HG03135 (cell line): ENCODE measurements at regions not wholly inside any gene's neighbourhood (a gene's known extent, or its start where the extent isn't known, plus 50 kb on each side); places are given as distances from the start of the nearest gene placed in this dataset.

Experiments
- ATAC-seq: cut with Tn5 transposase; IDR thresholded peaks from one replicate; pipeline ENCODE4 v1.9.1; 2021; ENCODE audit warnings: mild to moderate bottlenecking, moderate library complexity; ENCODE audit not compliant: unreplicated experiment

- ATAC-seq: no peak
These were observed 135.4 kb downstream of the TMEM17 start for GRCh38 chr2:62370321-62371250.

DNA sequence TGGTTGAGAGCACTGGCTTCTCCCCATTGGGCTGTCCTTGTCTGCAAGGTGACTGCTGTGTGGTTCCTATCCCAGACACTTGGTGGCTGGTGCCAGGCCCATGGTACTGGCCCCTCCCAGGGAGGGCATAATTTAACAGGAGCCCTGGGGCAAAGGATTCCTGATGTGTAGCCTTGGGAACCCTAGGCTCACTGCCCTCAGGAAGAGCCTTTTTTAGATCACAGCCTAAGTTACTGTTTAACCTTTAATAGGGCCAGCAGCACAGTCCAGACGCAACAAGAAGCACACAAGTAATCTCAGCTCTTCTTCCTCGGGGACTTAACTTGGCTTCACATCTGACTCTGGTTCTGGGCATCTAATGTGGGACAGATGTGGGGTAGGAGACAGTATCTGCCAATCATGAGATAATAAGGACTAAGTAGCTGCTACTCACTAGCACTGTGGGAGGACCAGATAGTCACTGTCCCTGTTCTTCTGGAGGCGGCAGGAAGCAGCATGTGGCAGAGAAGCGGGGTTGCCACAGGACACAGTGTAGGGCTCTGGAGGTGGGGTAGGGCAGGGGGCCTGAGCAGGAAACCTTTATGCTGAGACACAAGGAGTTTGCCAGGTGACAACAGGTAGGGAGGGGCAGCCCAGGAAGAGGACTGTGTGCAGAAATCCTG, 136.3 kb downstream of the TMEM17 start:
- ATAC-seq: no peak

GRCh38 chr2:62364791-62365528, 141.0 kb downstream of the TMEM17 start:
- ATAC-seq: no peak

DNA sequence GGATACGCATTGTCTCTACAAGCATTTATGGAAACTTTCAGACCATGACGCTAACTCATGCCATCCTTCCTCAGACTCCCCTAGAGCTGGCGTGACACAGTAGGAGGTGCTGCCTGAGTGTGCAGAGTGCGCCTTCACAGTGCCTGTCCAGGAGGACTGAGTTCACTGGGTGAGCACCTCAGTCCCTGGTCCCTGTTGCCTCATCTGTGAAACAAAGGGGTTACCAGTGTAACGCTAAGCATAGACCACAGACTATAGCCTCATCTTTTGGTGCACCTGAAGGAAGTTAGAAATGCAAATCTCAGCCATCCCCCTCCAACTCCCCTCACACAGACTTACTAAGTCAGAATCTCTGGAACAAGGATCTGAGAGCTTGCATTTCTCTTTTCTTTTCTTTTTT, 142.8 kb downstream of the TMEM17 start:
- peak; percentile 72 for ATAC-seq

DNA sequence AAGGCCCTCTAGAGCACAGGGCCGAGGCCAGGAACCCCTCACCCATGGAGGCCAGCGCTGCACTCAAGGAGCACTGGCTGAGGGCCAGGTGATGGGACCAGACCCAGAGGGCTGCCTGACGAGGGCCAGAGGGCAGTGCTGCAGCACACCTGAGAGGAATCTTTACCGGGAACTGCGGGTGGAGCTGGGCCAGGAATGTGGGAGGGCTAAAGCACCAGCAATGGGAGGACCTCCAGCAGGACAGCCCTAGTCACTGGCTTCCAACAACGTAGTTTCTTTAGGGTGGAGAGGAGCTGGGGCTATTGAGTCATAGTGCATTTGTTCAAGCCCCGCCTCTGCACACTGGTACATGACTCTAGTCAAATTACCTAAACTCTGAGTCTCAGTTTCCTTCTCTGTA, 143.4 kb downstream of the TMEM17 start:
- ATAC-seq: no peak

DNA sequence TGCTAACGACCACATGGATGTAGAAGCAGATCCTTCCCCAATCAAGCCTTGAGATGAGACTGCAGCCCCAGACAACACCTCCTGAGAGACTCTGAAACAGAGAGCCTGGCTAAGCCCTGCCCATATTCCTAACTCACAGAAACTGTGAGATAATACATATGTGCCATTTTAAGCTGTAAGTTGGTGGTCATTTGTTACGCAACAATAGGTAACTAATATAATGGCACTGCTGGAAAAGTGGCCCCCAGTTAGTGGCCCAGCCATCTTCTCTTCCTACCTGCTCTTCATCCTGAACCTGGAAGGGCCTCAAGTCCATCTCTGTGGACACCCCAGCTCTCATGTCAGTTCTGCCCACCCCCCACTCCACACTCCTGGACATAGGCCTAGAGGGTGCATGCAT, 144.0 kb downstream of the TMEM17 start:
- ATAC-seq: no peak

DNA sequence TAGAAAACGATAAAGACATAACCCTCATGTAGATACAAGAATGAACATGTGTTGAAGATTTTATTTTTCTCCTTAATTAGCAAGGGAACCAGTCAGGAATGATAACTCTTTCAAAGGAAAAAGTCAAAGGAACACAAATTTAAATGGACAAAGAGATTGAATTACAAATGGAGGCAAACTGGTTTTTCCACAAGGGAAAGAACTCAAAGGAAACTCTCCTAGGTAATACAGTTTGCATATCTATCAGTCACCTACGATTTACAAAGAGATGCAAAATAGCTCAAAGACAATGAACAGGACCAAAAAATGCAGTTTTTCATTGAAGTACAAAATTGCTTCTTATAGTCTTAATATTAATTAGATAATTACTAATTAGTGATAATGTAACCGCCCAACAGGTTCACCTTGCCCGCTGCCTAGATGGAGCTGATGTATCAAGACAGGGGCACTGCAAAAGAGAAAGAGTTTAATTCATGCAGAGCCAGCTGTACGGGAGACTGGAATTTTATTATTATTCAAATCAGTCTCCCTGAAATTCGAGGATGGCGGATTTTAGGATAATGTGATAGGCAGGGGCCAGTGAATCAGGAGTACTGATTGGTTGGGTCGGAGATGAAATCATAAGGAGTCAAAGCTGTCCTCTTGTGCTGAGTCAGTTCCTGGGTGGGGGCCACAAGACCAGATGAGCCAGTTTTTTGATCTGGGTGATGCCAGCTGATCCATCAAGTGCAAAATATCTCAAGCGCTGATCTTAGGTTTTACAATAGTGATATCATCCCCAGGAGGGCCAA, 151.0 kb downstream of the TMEM17 start:
- ATAC-seq: no peak

- ATAC-seq: no peak
These were observed 154.0 kb downstream of the TMEM17 start for GRCh38 chr2:62352031-62352430.

- ATAC-seq: no peak
These were observed 153.9 kb downstream of the B3GNT2 start for GRCh38 chr2:62349788-62350187.

DNA sequence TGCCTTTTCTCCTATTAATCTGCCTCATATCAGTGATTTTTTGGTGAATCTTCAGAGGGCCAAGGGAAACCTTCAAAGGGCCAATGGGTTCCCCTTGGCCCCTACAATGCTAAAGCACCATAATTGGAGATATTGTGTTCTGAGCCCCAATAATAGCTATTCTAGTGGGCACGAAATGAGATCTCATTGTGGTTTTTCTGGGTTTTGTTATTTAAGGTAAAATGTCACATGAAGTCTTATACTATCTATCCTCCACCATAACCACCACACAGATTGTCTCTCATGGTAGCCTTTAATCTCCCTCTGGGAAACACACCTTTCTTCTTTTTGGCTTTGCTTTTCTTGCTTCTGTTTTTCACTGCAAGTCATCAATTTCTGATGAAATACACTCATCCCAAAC, 152.8 kb downstream of the B3GNT2 start:
- ATAC-seq: no peak

DNA sequence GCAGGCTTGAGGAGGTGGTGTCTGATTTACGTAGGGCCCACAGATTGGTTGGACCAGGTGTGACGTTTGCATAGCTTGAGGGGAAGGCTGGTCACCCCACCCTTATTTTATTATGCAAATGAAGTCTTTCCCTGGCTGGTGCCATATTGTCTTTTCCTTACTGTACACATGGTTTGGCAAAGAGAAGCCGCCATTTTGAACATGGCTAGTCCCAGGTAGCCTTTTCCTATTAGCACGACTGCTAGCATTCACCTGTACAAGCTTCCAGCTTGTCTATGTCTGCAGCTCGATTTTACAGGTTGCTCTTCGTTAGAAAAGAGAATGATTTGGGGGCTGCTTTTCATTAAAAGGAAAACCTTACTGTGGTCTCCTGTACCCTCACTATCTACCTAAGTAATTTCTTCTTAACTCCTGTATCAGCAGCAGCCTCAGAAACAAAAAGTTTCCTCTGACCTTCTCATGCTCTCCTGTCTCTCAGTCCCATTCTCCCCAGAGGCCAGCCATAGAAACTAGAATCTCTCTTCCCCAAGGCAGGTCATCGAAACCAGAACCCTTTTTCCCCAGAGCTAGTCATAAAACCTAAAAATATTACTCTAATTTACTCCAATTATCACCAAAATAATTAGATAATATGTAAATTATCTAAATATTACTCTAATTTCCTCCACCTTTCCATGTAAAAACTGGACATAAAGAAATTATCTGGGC, 151.8 kb downstream of the B3GNT2 start:
- ATAC-seq: no peak

DNA sequence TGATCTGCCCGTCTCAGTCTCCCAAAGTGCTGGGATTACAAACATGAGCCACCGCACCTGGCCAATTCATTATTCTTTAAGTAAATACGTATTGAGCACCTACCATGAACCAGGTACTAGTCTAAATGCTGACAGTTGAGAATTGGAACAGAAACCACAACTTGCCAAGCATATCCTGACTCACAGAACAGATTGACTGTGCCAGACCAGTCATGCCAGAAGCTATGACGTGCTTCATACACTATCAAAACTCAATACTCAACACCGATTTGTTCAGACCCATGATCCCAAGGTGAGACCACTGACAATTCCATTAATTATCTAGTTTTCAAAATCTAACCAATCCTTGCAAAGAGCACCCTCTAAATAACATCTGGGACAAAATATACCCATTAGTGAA, 148.6 kb downstream of the B3GNT2 start:
- ATAC-seq: peak; percentile 76

DNA sequence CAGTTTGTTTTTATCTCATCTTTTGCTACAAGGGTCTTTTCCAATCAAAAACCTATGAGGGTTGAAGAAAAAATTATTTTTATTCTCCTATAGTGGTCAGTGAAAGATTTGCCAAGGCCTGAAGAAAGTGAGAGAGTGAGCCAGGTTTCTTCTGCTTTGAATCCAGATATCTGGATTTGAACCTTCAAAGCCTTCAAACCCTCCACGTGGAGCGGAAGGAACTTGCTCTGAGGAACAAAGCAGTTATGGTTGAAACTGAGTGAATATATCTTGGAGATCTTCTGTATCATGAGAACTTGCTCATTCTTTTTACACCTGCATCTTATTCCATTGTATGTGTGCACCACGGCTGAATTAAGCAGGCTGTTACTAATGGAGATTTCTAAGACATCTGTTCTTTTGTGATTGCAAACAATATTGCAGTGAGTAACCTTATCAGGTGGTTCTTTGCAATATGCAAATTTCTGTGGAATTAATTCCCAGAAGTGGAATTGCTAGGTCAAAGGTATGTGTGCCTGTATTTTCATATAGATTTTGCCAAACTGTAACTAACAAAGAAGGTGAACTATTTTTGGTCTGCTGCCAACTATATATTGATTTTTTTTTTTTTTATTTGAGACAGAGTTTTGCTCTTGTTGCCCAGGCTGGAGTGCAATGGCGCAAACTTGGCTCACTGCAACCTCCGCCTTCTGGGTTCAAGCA, 147.9 kb downstream of the B3GNT2 start:
- ATAC-seq: no peak

- ATAC-seq: no peak
These were observed 147.3 kb downstream of the B3GNT2 start for GRCh38 chr2:62343206-62343605.

DNA sequence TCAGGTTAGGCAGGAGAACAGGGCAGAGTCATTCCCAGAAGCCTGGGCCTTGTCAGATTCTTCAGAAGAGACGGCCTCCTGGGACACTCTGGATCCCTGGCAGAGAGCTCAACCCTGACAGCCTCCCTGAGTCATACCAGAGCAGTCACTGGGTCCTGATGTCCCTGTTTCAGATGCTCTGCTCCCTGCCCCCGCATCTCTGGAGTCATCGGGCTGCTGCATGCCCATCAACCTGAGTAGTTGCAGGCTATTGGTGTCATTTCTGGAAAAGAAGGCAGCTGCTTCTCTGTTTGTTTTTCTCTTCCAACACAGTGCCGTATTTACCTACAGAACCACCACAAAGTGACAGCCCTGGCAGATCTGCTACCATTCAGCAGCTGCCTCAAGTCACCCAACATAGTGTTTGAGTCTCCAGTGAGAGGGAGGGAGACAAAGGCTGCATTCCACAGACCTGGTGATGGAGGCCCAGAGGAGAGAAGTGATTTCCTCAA, 145.1 kb downstream of the B3GNT2 start:
- no peak for ATAC-seq

GRCh38 chr2:62339837-62340236, 143.9 kb downstream of the B3GNT2 start:
- ATAC-seq: no peak

- no peak for ATAC-seq
These were observed 143.5 kb downstream of the B3GNT2 start for GRCh38 chr2:62339413-62339812.

DNA sequence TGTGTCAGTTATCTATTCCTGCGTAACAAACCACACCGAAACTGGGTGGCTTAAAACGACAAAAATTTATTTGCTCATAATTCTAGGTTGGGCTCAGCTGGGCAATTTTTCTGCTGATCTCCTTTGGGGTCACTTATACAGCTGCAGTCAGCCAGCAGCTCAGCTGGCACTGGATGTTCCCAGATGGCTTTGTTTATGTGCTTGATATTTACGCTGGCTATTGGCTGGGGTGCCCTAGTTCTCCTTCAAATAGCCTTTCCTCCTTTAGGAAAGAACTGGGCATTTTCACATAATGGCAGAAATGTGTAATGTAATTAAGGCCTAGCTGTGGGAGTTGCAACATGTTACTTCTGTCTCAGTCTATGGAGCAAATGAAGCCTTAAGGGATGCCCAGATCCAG, 142.2 kb downstream of the B3GNT2 start:
- no peak for ATAC-seq

GRCh38 chr2:62337403-62337802, 141.5 kb downstream of the B3GNT2 start:
- no peak for ATAC-seq
